HG03139 (cell line): ENCODE measurements at regions not wholly inside any gene's neighbourhood (a gene's known extent, or its start where the extent isn't known, plus 50 kb on each side); places are given as distances from the start of the nearest gene placed in this dataset.

Source experiments
- ATAC-seq: cut with Tn5 transposase; IDR thresholded peaks from one replicate; pipeline ENCODE4 v1.9.1; 2021; ENCODE audit not compliant: unreplicated experiment

GRCh38 chr4:96521046-96521536 lies 681.2 kb downstream of the PDHA2 start:
- no peak for ATAC-seq

- no peak for ATAC-seq
Observed at GRCh38 chr4:96523611-96524010, 683.7 kb downstream of the PDHA2 start.

- ATAC-seq = no peak
Observed at GRCh38 chr4:96524311-96524875, 684.5 kb downstream of the PDHA2 start.

GRCh38 chr4:96525898-96526297 lies 686.0 kb downstream of the PDHA2 start:
- no peak for ATAC-seq

- no peak for ATAC-seq
Observed at GRCh38 chr4:96526625-96527024, 686.7 kb downstream of the PDHA2 start.

- ATAC-seq = no peak
Observed at GRCh38 chr4:96531836-96532235, 691.9 kb downstream of the PDHA2 start.

- no peak for ATAC-seq
Observed at GRCh38 chr4:96543346-96543745, 703.5 kb downstream of the PDHA2 start.

- no peak for ATAC-seq
Observed at GRCh38 chr4:96558466-96558865, 718.6 kb downstream of the PDHA2 start.

GRCh38 chr4:96566755-96567154 lies 726.9 kb downstream of the PDHA2 start:
- ATAC-seq = no peak

- ATAC-seq = no peak
Observed at GRCh38 chr4:96585304-96585703, 745.4 kb downstream of the PDHA2 start.

GRCh38 chr4:96593422-96593821 lies 753.5 kb downstream of the PDHA2 start:
- ATAC-seq = no peak

- ATAC-seq = no peak
Observed at GRCh38 chr4:96598465-96598864, 758.6 kb downstream of the PDHA2 start.

- ATAC-seq = no peak
Observed at GRCh38 chr4:96599752-96600151, 759.9 kb downstream of the PDHA2 start.

- no peak for ATAC-seq
Observed at GRCh38 chr4:96602661-96603060, 762.8 kb downstream of the PDHA2 start.

- ATAC-seq = no peak
Observed at GRCh38 chr4:96603641-96604040, 763.7 kb downstream of the PDHA2 start.

GRCh38 chr4:96606451-96606850 lies 766.6 kb downstream of the PDHA2 start:
- ATAC-seq = no peak

- no peak for ATAC-seq
Observed at GRCh38 chr4:96626023-96626422, 786.1 kb downstream of the PDHA2 start.

- no peak for ATAC-seq
Observed at GRCh38 chr4:96630839-96631238, 790.9 kb downstream of the PDHA2 start.

GRCh38 chr4:96637971-96638412 lies 798.1 kb downstream of the PDHA2 start:
- no peak for ATAC-seq

- no peak for ATAC-seq
Observed at GRCh38 chr4:96639932-96640331, 800.0 kb downstream of the PDHA2 start.

GRCh38 chr4:96642490-96642889 lies 802.6 kb downstream of the PDHA2 start:
- no peak for ATAC-seq

- ATAC-seq = no peak
Observed at GRCh38 chr4:96646146-96646545, 806.3 kb downstream of the PDHA2 start.

GRCh38 chr4:96649536-96649935 lies 809.6 kb downstream of the PDHA2 start:
- ATAC-seq = no peak
